BE2C (cell line): ENCODE measurements at regions not wholly inside any gene's neighbourhood (a gene's known extent, or its start where the extent isn't known, plus 50 kb on each side); places are given as distances from the start of the nearest gene placed in this dataset.

ENCODE experiments used
- DNase-seq: peaks from one replicate; pipeline ENCODE4 v3.0.0-alpha.2; 2020
- H3K27me3 ChIP-seq: fragments of 250-450 bp; sonication (Bioruptor Pico); 2 replicates; pipeline ENCODE4 v1.5.1; 2020; ENCODE audit warnings: mild to moderate bottlenecking
- H3K36me3 ChIP-seq: fragments of 250-450 bp; sonication (Bioruptor Pico); 2 replicates; pipeline ENCODE4 v1.5.1; 2020; ENCODE audit warnings: mild to moderate bottlenecking
- H3K4me1 ChIP-seq: fragments of 250-450 bp; sonication (Bioruptor Pico); 2 replicates; pipeline ENCODE4 v1.5.1; 2020
- H3K4me3 ChIP-seq: 2 replicates; pipeline ENCODE4 v1.5.1; 2011; ENCODE audit warnings: low read depth, low read length
- H3K9me3 ChIP-seq: fragments of 250-450 bp; sonication (Bioruptor Pico); 2 replicates; pipeline ENCODE4 v1.5.1; 2020
- TF ChIP-seq, protein P1 (sequence below): IDR thresholded peaks from 2 replicates; pipeline ENCODE4 v1.5.1; 2012; ENCODE audit warnings: mild to moderate bottlenecking, low read depth, low read length

DNA sequence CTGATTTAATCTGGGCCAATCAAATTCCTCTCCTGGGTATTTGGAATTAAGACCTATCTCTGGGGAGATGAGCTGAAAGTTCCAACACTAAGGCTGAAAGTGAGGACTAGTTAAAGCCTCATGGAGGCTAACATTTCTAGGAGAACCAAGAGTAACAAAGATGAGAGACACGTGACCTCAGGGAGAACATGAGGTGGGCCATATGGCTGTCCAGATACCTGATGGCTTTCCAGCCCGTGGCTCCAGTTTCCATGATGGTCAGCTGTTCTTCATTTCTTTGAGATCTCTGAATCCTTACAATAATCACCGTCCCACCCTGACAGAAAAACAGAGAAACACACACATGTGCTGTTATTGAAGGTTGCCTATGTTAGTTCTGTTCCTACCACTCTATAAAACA lies 66.1 kb downstream of the LEPR start:
- H3K36me3 ChIP-seq: no peaks in the 10 kb centered on the region
- H3K9me3 ChIP-seq: no peaks in the 10 kb centered on the region
- no peaks in the 10 kb centered on the region for H3K27me3 ChIP-seq
- H3K4me3 ChIP-seq: no peak overlapping the region
- DNase-seq: no peak
- TF ChIP-seq, protein P1, sequence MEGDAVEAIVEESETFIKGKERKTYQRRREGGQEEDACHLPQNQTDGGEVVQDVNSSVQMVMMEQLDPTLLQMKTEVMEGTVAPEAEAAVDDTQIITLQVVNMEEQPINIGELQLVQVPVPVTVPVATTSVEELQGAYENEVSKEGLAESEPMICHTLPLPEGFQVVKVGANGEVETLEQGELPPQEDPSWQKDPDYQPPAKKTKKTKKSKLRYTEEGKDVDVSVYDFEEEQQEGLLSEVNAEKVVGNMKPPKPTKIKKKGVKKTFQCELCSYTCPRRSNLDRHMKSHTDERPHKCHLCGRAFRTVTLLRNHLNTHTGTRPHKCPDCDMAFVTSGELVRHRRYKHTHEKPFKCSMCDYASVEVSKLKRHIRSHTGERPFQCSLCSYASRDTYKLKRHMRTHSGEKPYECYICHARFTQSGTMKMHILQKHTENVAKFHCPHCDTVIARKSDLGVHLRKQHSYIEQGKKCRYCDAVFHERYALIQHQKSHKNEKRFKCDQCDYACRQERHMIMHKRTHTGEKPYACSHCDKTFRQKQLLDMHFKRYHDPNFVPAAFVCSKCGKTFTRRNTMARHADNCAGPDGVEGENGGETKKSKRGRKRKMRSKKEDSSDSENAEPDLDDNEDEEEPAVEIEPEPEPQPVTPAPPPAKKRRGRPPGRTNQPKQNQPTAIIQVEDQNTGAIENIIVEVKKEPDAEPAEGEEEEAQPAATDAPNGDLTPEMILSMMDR: no peak
- no peaks in the 10 kb centered on the region for H3K4me1 ChIP-seq

DNA sequence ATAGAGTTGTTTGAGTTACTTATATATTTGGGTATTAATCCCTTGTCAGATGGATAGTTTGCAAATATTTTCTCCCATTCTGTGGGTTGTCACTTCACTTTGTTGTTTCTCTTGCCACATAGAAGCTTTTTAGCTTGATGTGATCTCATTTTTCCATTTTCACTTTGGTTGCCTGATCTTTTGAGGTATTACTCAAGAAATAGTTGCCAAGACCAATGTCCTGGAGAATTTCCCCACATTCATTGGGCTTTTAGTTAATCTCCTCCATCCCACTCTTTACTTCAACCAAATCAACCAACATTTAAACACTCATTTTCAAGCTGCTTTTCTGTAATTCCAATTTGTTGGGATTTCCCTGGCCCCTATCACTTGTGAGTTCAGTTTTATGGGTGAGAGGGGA lies 69.0 kb downstream of the LEPR start:
- Histone ChIP-seq H3K4me3 (no peak overlapping the region), H3K9me3 (no peaks in the 10 kb centered on the region), H3K27me3 (no peaks in the 10 kb centered on the region), H3K36me3 (no peaks in the 10 kb centered on the region), H3K4me1 (no peaks in the 10 kb centered on the region)
- no peak for DNase-seq
- TF ChIP-seq, protein P1: no peak

DNA sequence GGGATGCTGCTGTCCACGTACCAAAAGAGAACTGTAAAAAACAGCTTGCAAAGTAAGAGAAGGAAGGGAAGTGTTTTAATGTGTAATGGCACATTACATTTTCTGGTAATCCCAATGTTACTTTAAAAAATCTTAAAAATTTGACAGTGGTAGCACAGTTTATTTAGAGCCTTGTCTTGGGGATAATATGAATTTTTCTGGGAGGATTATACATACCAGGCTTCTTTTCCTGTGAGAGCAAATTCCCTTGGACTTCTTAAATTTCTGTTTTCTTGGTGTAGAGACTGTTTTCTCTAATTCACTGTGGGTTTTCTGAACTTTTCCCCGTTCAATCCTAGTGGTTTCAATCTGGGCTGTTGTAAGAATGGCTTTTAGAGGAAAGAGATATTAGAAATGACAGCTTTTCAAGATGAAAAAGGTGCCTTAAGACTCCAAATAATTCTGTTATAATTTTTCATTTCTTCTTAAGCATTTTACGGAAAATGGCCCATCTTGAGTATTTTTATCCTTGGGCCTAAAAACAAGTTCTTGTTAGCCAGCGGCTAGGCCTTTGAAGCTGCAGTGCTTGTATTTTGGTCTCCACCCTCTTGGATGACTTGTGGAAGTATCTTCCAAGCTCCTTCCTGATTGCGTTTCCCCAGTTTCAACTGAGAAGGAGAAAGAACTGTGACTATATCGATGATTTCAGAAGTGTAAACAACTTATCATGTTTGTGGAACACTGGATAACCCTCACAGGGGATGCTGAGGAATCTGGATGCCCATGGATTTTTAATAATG lies 70.0 kb downstream of the LEPR start:
- TF ChIP-seq, protein P1: no peak
- Histone ChIP-seq H3K4me1 (no peaks in the 10 kb centered on the region), H3K4me3 (no peak overlapping the region), H3K27me3 (no peaks in the 10 kb centered on the region), H3K36me3 (no peaks in the 10 kb centered on the region), H3K9me3 (no peaks in the 10 kb centered on the region)
- no peak for DNase-seq

DNA sequence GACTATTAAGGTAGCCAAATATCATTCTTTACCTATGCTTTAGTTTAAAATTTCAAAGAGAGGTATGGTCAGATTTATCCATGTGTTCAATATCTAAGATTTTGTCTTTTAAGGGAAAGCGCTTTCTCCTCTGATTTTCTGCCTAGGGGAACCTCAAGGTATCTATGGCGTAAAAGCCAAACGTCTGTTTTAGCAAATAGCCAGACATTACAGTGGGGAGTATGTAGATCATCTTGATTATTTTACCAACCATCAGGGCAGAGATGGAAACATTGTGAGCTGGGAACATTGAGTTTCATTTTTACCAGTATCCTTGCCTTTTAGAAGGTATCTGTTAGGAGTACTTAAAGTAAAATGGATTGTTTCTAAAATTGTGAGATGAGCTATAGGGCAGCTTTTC lies 71.0 kb downstream of the LEPR start:
- Histone ChIP-seq H3K27me3 (no peaks in the 10 kb centered on the region), H3K4me3 (no peak overlapping the region), H3K36me3 (no peaks in the 10 kb centered on the region), H3K9me3 (no peaks in the 10 kb centered on the region), H3K4me1 (no peaks in the 10 kb centered on the region)
- no peak for DNase-seq
- TF ChIP-seq, protein P1: no peak

DNA sequence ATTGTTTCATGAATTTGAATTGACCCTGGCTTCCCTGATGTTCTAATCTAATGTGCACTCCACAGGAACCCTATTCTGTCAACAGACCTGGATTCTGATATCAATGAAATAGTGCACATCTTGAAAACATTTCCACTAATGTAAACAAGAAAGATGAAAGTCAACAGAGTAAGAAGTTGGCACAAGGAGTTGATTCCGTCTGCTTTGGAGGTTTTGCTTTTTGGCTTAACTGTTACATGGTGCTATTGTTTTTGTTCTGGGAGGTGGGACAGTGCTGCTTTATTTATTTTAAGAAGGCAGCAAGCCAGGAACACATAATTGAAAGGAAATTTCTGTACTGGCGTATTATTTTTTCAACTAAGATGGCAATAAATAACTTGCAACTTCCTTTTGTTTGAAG lies 73.3 kb downstream of the LEPR start:
- Histone ChIP-seq H3K27me3 (no peaks in the 10 kb centered on the region), H3K4me3 (no peak overlapping the region), H3K36me3 (no peaks in the 10 kb centered on the region), H3K4me1 (no peaks in the 10 kb centered on the region), H3K9me3 (no peaks in the 10 kb centered on the region)
- DNase-seq: no peak
- TF ChIP-seq, protein P1: no peak

DNA sequence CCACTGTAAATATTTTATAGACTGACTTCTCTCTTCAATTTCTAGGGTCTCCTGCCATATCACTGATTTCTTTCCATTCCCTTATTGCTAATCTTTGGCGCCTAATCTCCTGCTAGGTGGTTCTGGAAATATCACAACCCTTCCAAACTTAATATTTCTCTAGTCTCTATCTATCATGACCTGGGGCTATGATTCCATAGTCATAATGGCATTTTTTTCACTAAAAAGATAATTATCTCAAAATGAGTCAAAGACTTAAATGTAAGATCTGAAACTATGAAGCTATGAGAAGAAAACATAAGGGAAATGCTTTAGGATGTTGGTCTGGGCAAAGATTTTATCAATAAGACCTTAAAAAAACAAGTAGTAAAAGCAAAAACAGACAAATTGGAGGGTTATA lies 74.2 kb downstream of the LEPR start:
- no peak for DNase-seq
- H3K36me3 ChIP-seq: no peaks in the 10 kb centered on the region
- TF ChIP-seq, protein P1: no peak

More for the DNA sequence above, 74.2 kb downstream of the LEPR start:
- Histone ChIP-seq H3K9me3 (no peaks in the 10 kb centered on the region), H3K4me1 (no peaks in the 10 kb centered on the region), H3K27me3 (no peaks in the 10 kb centered on the region), H3K4me3 (no peak overlapping the region)
